ENCODE measurements at regions not wholly inside any gene's neighbourhood (a gene's known extent, or its start where the extent isn't known, plus 50 kb on each side); places are given as distances from the start of the nearest gene placed in this dataset.

- no peak for TF ChIP-seq CTCF (IDR thresholded peaks at IDR 0.05; ENCODE audit: low read depth, low read length, poor library complexity, severe bottlenecking)
- no peak for TF ChIP-seq EZH2phosphoT487 (IDR thresholded peaks at IDR 0.05; ENCODE audit: borderline replicate concordance, low read length)
Observed at GRCh38 chr5:93017376-93017775, 563.6 kb downstream of the NR2F1-AS1 start.

Data from DOHH2 (cell line).